Prostate gland (tissue), 2 donors: ENCODE measurements at regions not wholly inside any gene's neighbourhood (a gene's known extent, or its start where the extent isn't known, plus 50 kb on each side); places are given as distances from the start of the nearest gene placed in this dataset.

Experiments
- POLR2A ChIP-seq: fragments of 450-650 bp; IDR thresholded peaks from one replicate; pipeline ENCODE4 v1.6.1; 2016; ENCODE audit warnings: antibody characterized with exemption, mild to moderate bottlenecking
- POLR2AphosphoS5 ChIP-seq: sonication (generic); formaldehyde crosslinking; IDR thresholded peaks from one replicate; pipeline ENCODE4 v1.6.1; 2017; ENCODE audit warnings: antibody characterized with exemption
- TF ChIP-seq, protein P1 (sequence below), 4 experiments: fragments of 200-600 bp in 2 of 4; fragments of 450-650 bp in 2 of 4; sonication (generic) in 2 of 4; IDR thresholded peaks; 1 replicate in 3 of 4; 2 replicates in 1 of 4; pipeline ENCODE4 v1.5.1; 2016 to 2019; ENCODE audit warnings: antibody characterized with exemption in 4 of 4, mild to moderate bottlenecking in 2 of 4, moderate library complexity in 2 of 4

GRCh38 chr20:58569241-58570125, 54.3 kb upstream of the APCDD1L start:
- TF ChIP-seq, protein P1, sequence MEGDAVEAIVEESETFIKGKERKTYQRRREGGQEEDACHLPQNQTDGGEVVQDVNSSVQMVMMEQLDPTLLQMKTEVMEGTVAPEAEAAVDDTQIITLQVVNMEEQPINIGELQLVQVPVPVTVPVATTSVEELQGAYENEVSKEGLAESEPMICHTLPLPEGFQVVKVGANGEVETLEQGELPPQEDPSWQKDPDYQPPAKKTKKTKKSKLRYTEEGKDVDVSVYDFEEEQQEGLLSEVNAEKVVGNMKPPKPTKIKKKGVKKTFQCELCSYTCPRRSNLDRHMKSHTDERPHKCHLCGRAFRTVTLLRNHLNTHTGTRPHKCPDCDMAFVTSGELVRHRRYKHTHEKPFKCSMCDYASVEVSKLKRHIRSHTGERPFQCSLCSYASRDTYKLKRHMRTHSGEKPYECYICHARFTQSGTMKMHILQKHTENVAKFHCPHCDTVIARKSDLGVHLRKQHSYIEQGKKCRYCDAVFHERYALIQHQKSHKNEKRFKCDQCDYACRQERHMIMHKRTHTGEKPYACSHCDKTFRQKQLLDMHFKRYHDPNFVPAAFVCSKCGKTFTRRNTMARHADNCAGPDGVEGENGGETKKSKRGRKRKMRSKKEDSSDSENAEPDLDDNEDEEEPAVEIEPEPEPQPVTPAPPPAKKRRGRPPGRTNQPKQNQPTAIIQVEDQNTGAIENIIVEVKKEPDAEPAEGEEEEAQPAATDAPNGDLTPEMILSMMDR (IDR thresholded peaks at IDR 0.05): no peak
- TF ChIP-seq POLR2AphosphoS5 (no peak), POLR2A (no peak)
